ENCODE measurements at regions not wholly inside any gene's neighbourhood (a gene's known extent, or its start where the extent isn't known, plus 50 kb on each side); places are given as distances from the start of the nearest gene placed in this dataset.
A peak's percentile ranks its signal among the peaks of the same experiment; 100 is the strongest.

DNA sequence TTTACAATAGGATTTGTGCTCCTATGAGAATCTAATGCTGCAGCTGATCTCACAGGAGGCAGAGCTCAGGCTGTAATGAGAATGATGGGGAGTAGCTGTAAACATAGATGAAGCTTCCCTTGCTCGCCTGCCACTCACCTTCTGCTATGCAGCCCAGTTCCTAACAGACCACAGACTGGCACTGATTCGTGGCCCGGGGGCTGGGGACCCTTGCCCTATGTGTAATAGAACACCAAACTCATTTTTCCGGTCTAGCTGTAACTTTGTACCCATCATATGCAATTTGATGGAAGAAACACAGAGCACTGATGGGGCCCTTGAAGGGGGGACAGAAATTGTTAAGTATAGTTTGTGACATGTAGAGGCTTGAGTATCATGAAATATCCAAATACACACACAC, 79.6 kb upstream of the OR5AK2 start:
- H3K36me3 ChIP-seq, result no peaks in the 10 kb centered on the region
- H3K27me3 ChIP-seq, result no peaks in the 10 kb centered on the region
- TF ChIP-seq EP300 (IDR thresholded peaks at IDR 0.05) (no peak), POLR2AphosphoS5 (IDR thresholded peaks at IDR 0.05) (no peak), POLR2A (IDR thresholded peaks at IDR 0.05) (no peak)
- TF ChIP-seq, protein P1, sequence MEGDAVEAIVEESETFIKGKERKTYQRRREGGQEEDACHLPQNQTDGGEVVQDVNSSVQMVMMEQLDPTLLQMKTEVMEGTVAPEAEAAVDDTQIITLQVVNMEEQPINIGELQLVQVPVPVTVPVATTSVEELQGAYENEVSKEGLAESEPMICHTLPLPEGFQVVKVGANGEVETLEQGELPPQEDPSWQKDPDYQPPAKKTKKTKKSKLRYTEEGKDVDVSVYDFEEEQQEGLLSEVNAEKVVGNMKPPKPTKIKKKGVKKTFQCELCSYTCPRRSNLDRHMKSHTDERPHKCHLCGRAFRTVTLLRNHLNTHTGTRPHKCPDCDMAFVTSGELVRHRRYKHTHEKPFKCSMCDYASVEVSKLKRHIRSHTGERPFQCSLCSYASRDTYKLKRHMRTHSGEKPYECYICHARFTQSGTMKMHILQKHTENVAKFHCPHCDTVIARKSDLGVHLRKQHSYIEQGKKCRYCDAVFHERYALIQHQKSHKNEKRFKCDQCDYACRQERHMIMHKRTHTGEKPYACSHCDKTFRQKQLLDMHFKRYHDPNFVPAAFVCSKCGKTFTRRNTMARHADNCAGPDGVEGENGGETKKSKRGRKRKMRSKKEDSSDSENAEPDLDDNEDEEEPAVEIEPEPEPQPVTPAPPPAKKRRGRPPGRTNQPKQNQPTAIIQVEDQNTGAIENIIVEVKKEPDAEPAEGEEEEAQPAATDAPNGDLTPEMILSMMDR (IDR thresholded peaks at IDR 0.05), result no peak
- H3K4me3 ChIP-seq, result no peak overlapping the region
- no peaks in the 10 kb centered on the region for H3K9me3 ChIP-seq
- H3K27ac ChIP-seq, result no peak overlapping the region
- H3K4me1 ChIP-seq, result peaks cover 19% of the 10 kb centered on the region
- WGBS, result 88% methylated on average over 4 of the region's 4 CpGs
- no peak for DNase-seq (ENCODE audit: low spot score in 2 of 2)

DNA sequence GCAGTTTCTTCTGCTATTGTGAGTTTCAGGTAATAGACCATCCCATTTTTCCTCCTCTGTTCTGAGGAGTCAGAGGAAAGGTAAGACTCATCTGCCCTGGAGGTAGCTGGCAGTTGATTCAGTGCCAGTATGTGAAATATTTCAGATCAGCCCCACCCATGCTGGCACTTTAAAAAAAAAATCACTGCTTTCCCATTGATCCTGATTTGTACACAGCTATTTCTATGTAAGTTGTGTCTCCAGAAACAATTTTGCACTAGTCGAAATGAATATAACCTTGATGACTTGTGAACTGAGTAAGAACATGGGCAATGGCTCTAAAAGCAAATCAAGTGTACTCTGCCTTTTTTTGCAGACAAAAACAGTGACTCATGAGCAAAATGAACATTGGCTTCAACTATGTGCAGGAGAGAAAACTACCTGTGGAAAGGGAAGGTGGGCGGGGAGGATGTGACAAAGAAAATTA, 82.0 kb upstream of the OR5AK2 start:
- no peak for TF ChIP-seq POLR2A (IDR thresholded peaks at IDR 0.05)
- no peak for TF ChIP-seq EP300 (IDR thresholded peaks at IDR 0.05)
- TF ChIP-seq POLR2AphosphoS5 (IDR thresholded peaks at IDR 0.05), result no peak
- TF ChIP-seq, protein P1 (IDR thresholded peaks at IDR 0.05), result no peak
- H3K27ac ChIP-seq, result peak overlapping the region; percentile 20
- DNase-seq (ENCODE audit: low spot score in 2 of 2), result no peak
- H3K27me3 ChIP-seq, result no peaks in the 10 kb centered on the region
- H3K4me3 ChIP-seq, result no peak overlapping the region
- H3K9me3 ChIP-seq, result no peaks in the 10 kb centered on the region
- H3K4me1 ChIP-seq, result peaks cover 19% of the 10 kb centered on the region
- H3K36me3 ChIP-seq, result no peaks in the 10 kb centered on the region
- 48% methylated on average over 2 of the region's 2 CpGs for WGBS

DNA sequence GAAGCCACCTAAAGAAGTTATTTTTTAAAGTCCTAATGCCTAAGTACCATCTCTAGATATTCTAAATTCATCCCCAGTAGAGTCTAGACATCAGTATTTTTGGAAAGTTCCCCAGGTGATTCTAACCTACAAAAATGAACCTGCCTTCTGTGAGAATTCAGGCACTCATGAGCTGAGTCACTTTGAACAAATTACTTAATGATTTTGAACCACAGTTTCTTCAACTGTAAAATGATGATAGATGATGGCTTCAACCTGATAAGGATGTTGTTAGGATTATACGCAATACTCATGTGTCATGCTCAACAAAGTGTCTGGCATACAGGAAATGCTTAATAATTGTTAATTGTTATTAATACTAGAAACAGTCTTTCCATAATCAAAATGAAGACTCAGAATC, 82.8 kb upstream of the OR5AK2 start:
- 68% methylated on average over 1 of the region's 1 CpG for WGBS
- peaks cover 17% of the 10 kb centered on the region for H3K4me1 ChIP-seq
- H3K9me3 ChIP-seq, result no peaks in the 10 kb centered on the region
- no peak for DNase-seq (ENCODE audit: low spot score in 2 of 2)
- no peaks in the 10 kb centered on the region for H3K36me3 ChIP-seq
- H3K27ac ChIP-seq, result no peak overlapping the region
- no peaks in the 10 kb centered on the region for H3K27me3 ChIP-seq
- TF ChIP-seq POLR2A (IDR thresholded peaks at IDR 0.05), result no peak
- no peak for TF ChIP-seq EP300 (IDR thresholded peaks at IDR 0.05)
- TF ChIP-seq POLR2AphosphoS5 (IDR thresholded peaks at IDR 0.05), result no peak
- TF ChIP-seq, protein P1 (IDR thresholded peaks at IDR 0.05), result no peak
- H3K4me3 ChIP-seq, result no peak overlapping the region

DNA sequence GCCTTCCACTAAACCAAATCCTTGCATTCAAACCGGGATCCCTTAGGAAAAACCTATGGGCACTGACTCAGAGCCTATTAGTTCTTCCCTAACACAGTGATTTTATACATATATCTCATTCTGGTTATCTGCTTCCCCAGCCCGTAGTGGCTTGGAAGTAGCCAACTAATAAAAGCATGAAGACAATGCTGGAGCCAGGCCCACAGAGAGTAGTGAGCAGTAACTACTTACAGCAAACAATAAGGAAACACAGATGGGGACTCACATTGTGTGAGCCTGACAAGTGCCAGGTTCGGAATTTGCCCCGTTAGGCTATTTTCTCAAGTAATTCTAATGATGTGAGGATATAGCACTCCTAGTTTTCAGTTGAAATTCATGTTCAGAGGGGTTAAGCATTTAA, 83.3 kb upstream of the OR5AK2 start:
- Histone ChIP-seq H3K4me3 (no peak overlapping the region), H3K27ac (no peak overlapping the region), H3K4me1 (peaks cover 14% of the 10 kb centered on the region), H3K27me3 (no peaks in the 10 kb centered on the region), H3K9me3 (no peaks in the 10 kb centered on the region), H3K36me3 (no peaks in the 10 kb centered on the region)
- 67% methylated on average over 4 of the region's 4 CpGs for WGBS
- no peak for TF ChIP-seq POLR2AphosphoS5 (IDR thresholded peaks at IDR 0.05)
- TF ChIP-seq EP300 (IDR thresholded peaks at IDR 0.05), result no peak
- TF ChIP-seq, protein P1 (IDR thresholded peaks at IDR 0.05), result no peak
- no peak for DNase-seq (ENCODE audit: low spot score in 2 of 2)

DNA sequence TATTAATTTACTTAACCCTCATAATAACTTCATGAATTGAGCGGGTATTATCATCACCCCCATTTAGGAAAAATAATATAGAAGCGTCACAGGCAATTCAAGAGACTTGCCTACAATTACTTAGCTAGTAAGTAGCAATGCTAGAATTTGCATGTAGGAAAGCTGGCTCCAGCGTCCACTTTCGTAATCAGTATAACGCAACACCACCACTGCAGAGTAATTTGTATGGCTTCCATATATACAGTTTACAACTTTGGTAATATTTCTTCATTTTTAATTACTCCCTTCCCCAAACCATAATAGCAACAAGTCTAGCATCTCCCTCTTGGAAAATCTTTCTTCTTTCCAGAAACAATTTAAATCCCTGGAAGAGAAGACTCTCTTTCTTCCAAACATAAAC, 89.9 kb upstream of the OR5AK2 start:
- H3K9me3 ChIP-seq, result no peaks in the 10 kb centered on the region
- no peak overlapping the region for H3K27ac ChIP-seq
- WGBS, result 88% methylated on average over 5 of the region's 5 CpGs
- no peak overlapping the region for H3K4me3 ChIP-seq
- H3K36me3 ChIP-seq, result no peaks in the 10 kb centered on the region
- no peaks in the 10 kb centered on the region for H3K27me3 ChIP-seq
- no peak for DNase-seq (ENCODE audit: low spot score in 2 of 2)
- no peaks in the 10 kb centered on the region for H3K4me1 ChIP-seq
- no peak for TF ChIP-seq POLR2A (IDR thresholded peaks at IDR 0.05)
- TF ChIP-seq, protein P1 (IDR thresholded peaks at IDR 0.05), result no peak
- no peak for TF ChIP-seq POLR2AphosphoS5 (IDR thresholded peaks at IDR 0.05)
- TF ChIP-seq EP300 (IDR thresholded peaks at IDR 0.05), result no peak

All from suprapubic skin (tissue), 4 donors.